WTC11 (cell line): ENCODE measurements at regions not wholly inside any gene's neighbourhood (a gene's known extent, or its start where the extent isn't known, plus 50 kb on each side); places are given as distances from the start of the nearest gene placed in this dataset.

ENCODE experiments used
- ATAC-seq: fragments of 200-7000 bp; cut with Tn5 transposase; 2 replicates; pipeline ENCODE4 v1.10.0; 2021; ENCODE audit warnings: mild to moderate bottlenecking, moderate library complexity
- CTCF ChIA-PET: fragments of 300-600 bp; sonication (Branson Sonifier 250); formaldehyde crosslinking; loops from one replicate; lab custom pipeline; 2021; ENCODE audit warnings: antibody characterized with exemption; lab: Charles Lee
- POLR2A ChIA-PET: fragments of 350-600 bp; sonication (Branson Sonifier 250); formaldehyde crosslinking; loops from one replicate; lab custom pipeline; 2021; ENCODE audit warnings: antibody characterized with exemption; lab: Charles Lee
- DNase-seq: peaks from one replicate; pipeline ENCODE4 v3.0.0; 2021; ENCODE audit warnings: low spot score
- H3K27ac Mint-ChIP-seq: 2 replicates; pipeline ENCODE4 v1.8.0; 2021; ENCODE audit warnings: mixed read lengths
- H3K27me3 Mint-ChIP-seq: 2 replicates; pipeline ENCODE4 v1.8.0; 2021; ENCODE audit warnings: low read depth, mild to moderate bottlenecking, moderate library complexity, mixed read lengths
- H3K36me3 Mint-ChIP-seq: 2 replicates; pipeline ENCODE4 v1.8.0; 2021; ENCODE audit warnings: mixed read lengths
- H3K4me1 Mint-ChIP-seq: 2 replicates; pipeline ENCODE4 v1.8.0; 2022; ENCODE audit warnings: mixed read lengths
- H3K4me3 Mint-ChIP-seq: 2 replicates; pipeline ENCODE4 v1.8.0; 2021; ENCODE audit warnings: mild to moderate bottlenecking, moderate library complexity, mixed read lengths
- H3K9me3 Mint-ChIP-seq: 2 replicates; pipeline ENCODE4 v1.8.0; 2021; ENCODE audit warnings: mixed read lengths
- ELF4 ChIP-seq: sonication (generic); formaldehyde crosslinking; IDR thresholded peaks from 2 replicates; pipeline ENCODE4 v1.8.1; 2022; ENCODE audit warnings: low read depth, mild to moderate bottlenecking, moderate library complexity, missing genetic modification reagents
- ESRRA ChIP-seq: sonication (generic); formaldehyde crosslinking; IDR thresholded peaks from 2 replicates; pipeline ENCODE4 v1.8.1; 2022; ENCODE audit warnings: mild to moderate bottlenecking, missing genetic modification reagents, borderline replicate concordance
- ETV6 ChIP-seq: sonication (generic); formaldehyde crosslinking; IDR thresholded peaks from 2 replicates; pipeline ENCODE4 v1.8.1; 2022; ENCODE audit warnings: mild to moderate bottlenecking, missing genetic modification reagents
- HMGA2 ChIP-seq: fragments of 250-450 bp; sonication (Bioruptor Pico); IDR thresholded peaks from 2 replicates; pipeline ENCODE4 v1.4.0; 2021; ENCODE audit warnings: mild to moderate bottlenecking, moderate library complexity
- HMGXB4 ChIP-seq: sonication (generic); formaldehyde crosslinking; IDR thresholded peaks from 2 replicates; pipeline ENCODE4 v1.8.1; 2023; ENCODE audit warnings: mild to moderate bottlenecking, moderate library complexity, missing genetic modification reagents
- JAZF1 ChIP-seq: fragments of 250-450 bp; sonication (Bioruptor Pico); IDR thresholded peaks from 2 replicates; pipeline ENCODE4 v1.9.0; 2021; ENCODE audit warnings: moderate library complexity, mild to moderate bottlenecking, inconsistent platforms
- JUN ChIP-seq: sonication (generic); formaldehyde crosslinking; IDR thresholded peaks from 2 replicates; pipeline ENCODE4 v1.8.0; 2023; ENCODE audit warnings: mild to moderate bottlenecking, missing genetic modification reagents
- MYBL2 ChIP-seq: sonication (generic); formaldehyde crosslinking; IDR thresholded peaks from 2 replicates; pipeline ENCODE4 v1.8.1; 2023; ENCODE audit warnings: mild to moderate bottlenecking, moderate library complexity, missing genetic modification reagents
- NFE2L1 ChIP-seq: sonication (generic); formaldehyde crosslinking; IDR thresholded peaks from 2 replicates; pipeline ENCODE4 v1.8.1; 2023; ENCODE audit warnings: missing genetic modification reagents
- NFYB ChIP-seq: sonication (generic); formaldehyde crosslinking; conservative IDR thresholded peaks from 2 replicates; pipeline ENCODE4 v1.8.0; 2022; ENCODE audit warnings: low read depth, missing genetic modification reagents
- NR3C1 ChIP-seq: sonication (generic); formaldehyde crosslinking; conservative IDR thresholded peaks from 2 replicates; pipeline ENCODE4 v1.8.1; 2023; ENCODE audit warnings: low read depth, mild to moderate bottlenecking, missing genetic modification reagents
- PREB ChIP-seq: sonication (generic); formaldehyde crosslinking; IDR thresholded peaks from 2 replicates; pipeline ENCODE4 v1.8.1; 2022; ENCODE audit warnings: mild to moderate bottlenecking, missing genetic modification reagents, moderate library complexity, borderline replicate concordance
- PRRX2 ChIP-seq: fragments of 250-450 bp; sonication (Bioruptor Pico); IDR thresholded peaks from 2 replicates; pipeline ENCODE4 v1.8.0; 2021; ENCODE audit warnings: mild to moderate bottlenecking
- ZBTB21 ChIP-seq: sonication (generic); formaldehyde crosslinking; IDR thresholded peaks from 2 replicates; pipeline ENCODE4 v1.8.1; 2023; ENCODE audit warnings: mild to moderate bottlenecking, missing genetic modification reagents, borderline replicate concordance
- ZNF263 ChIP-seq: sonication (generic); formaldehyde crosslinking; IDR thresholded peaks from 2 replicates; pipeline ENCODE4 v1.8.1; 2022; ENCODE audit warnings: low read depth, mild to moderate bottlenecking, moderate library complexity, missing genetic modification reagents
- ZNF317 ChIP-seq: sonication (generic); formaldehyde crosslinking; IDR thresholded peaks from 2 replicates; pipeline ENCODE4 v1.8.1; 2023; ENCODE audit warnings: low read depth, mild to moderate bottlenecking, moderate library complexity, missing genetic modification reagents, borderline replicate concordance
- ZNF423 ChIP-seq: fragments of 250-450 bp; sonication (Bioruptor Pico); IDR thresholded peaks from 2 replicates; pipeline ENCODE4 v2.1.2; 2022; ENCODE audit warnings: mild to moderate bottlenecking, moderate library complexity
- ZNF512 ChIP-seq: sonication (generic); formaldehyde crosslinking; IDR thresholded peaks from 2 replicates; pipeline ENCODE4 v1.8.1; 2022; ENCODE audit warnings: missing genetic modification reagents, borderline replicate concordance
- TF ChIP-seq, protein P1 (sequence below): sonication (generic); formaldehyde crosslinking; IDR thresholded peaks from 2 replicates; pipeline ENCODE4 v1.8.1; 2023; ENCODE audit warnings: mild to moderate bottlenecking, missing genetic modification reagents, borderline replicate concordance
- TF ChIP-seq, protein P2 (sequence below): fragments of 250-450 bp; sonication (Bioruptor Pico); IDR thresholded peaks from 2 replicates; pipeline ENCODE4 v1.9.0; 2021; ENCODE audit warnings: mild to moderate bottlenecking
- TF ChIP-seq, protein P3 (sequence below): sonication (generic); formaldehyde crosslinking; IDR thresholded peaks from 2 replicates; pipeline ENCODE4 v1.8.0; 2023; ENCODE audit warnings: missing genetic modification reagents
- TF ChIP-seq, protein P4 (sequence below): sonication (generic); formaldehyde crosslinking; conservative IDR thresholded peaks from 2 replicates; pipeline ENCODE4 v1.8.1; 2022; ENCODE audit warnings: mild to moderate bottlenecking, missing genetic modification reagents
- TF ChIP-seq, protein P5 (sequence below): sonication (generic); formaldehyde crosslinking; IDR thresholded peaks from 2 replicates; pipeline ENCODE4 v1.8.1; 2023; ENCODE audit warnings: mild to moderate bottlenecking, missing genetic modification reagents

DNA sequence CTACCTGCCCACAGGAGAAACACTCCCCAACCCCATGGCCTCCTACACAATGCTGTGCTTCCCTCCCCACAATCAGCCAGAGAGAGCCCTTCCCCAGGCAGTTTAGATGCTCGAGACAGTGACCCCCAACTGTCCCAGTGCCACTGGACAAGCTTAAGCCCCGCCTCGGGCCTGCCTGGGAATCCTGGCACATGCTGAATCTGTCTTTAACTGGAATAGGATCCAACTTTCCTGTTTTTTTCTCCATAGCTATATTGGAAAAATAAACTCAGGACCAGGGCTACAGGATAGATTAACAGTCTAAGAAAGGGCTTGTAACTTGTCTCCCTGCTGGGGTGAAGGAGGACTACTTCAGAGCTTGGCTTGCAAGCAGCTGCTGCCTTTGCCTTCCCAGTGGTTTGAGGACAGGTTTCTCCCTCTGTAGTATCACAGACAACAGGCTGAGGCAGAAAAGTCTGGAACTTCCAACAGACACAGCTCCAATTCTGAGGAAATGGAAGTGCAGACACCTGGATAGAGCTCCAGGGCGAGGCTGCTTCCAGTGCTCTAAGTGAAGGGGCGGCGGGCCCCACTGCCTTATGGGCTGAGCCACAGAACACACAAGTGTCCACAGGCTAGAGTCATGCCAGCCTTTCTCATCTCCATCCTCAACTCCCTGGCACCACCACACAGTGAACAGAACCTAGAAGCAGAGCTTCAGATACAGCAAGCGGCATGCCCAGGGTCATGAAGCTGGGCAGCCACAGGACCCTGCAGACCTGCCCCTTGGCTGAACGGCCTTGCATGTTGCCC is 228.3 kb downstream of the TUBA3C start (continued):
- TF ChIP-seq, protein P1, sequence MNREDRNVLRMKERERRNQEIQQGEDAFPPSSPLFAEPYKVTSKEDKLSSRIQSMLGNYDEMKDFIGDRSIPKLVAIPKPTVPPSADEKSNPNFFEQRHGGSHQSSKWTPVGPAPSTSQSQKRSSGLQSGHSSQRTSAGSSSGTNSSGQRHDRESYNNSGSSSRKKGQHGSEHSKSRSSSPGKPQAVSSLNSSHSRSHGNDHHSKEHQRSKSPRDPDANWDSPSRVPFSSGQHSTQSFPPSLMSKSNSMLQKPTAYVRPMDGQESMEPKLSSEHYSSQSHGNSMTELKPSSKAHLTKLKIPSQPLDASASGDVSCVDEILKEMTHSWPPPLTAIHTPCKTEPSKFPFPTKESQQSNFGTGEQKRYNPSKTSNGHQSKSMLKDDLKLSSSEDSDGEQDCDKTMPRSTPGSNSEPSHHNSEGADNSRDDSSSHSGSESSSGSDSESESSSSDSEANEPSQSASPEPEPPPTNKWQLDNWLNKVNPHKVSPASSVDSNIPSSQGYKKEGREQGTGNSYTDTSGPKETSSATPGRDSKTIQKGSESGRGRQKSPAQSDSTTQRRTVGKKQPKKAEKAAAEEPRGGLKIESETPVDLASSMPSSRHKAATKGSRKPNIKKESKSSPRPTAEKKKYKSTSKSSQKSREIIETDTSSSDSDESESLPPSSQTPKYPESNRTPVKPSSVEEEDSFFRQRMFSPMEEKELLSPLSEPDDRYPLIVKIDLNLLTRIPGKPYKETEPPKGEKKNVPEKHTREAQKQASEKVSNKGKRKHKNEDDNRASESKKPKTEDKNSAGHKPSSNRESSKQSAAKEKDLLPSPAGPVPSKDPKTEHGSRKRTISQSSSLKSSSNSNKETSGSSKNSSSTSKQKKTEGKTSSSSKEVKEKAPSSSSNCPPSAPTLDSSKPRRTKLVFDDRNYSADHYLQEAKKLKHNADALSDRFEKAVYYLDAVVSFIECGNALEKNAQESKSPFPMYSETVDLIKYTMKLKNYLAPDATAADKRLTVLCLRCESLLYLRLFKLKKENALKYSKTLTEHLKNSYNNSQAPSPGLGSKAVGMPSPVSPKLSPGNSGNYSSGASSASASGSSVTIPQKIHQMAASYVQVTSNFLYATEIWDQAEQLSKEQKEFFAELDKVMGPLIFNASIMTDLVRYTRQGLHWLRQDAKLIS = no peak
- no peak for TF ChIP-seq NFYB (CRISPR knock-in tag)
- TF ChIP-seq PRRX2 (CRISPR knock-in tag) = no peak

GRCh38 chr13:18952225-18953016 is 229.2 kb downstream of the TUBA3C start:
- CTCF ChIA-PET = no interaction called here
- H3K27me3 Mint-ChIP-seq = peaks cover 33% of the 10 kb centered on the region
- H3K4me3 Mint-ChIP-seq = no peak overlapping the region
- DNase-seq (no peak), ATAC-seq (no peak)
- POLR2A ChIA-PET = no interaction called here
- no peak overlapping the region for H3K27ac Mint-ChIP-seq
- TF ChIP-seq JUN (CRISPR knock-in tag) = no peak
- TF ChIP-seq ETV6 (CRISPR knock-in tag) = no peak
- TF ChIP-seq ZNF512 = no peak
- TF ChIP-seq ESRRA = no peak
- no peak for TF ChIP-seq ZNF317
- TF ChIP-seq ZBTB21 (CRISPR knock-in tag) = no peak
- no peak for TF ChIP-seq PREB (CRISPR knock-in tag)
- no peak for TF ChIP-seq HMGXB4 (CRISPR knock-in tag)
- no peak for TF ChIP-seq ZNF263 (CRISPR knock-in tag)
- no peak for TF ChIP-seq JAZF1 (CRISPR knock-in tag)
- TF ChIP-seq ZNF423 = no peak
- TF ChIP-seq, protein P2, sequence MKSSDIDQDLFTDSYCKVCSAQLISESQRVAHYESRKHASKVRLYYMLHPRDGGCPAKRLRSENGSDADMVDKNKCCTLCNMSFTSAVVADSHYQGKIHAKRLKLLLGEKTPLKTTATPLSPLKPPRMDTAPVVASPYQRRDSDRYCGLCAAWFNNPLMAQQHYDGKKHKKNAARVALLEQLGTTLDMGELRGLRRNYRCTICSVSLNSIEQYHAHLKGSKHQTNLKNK = no peak
- TF ChIP-seq, protein P3, sequence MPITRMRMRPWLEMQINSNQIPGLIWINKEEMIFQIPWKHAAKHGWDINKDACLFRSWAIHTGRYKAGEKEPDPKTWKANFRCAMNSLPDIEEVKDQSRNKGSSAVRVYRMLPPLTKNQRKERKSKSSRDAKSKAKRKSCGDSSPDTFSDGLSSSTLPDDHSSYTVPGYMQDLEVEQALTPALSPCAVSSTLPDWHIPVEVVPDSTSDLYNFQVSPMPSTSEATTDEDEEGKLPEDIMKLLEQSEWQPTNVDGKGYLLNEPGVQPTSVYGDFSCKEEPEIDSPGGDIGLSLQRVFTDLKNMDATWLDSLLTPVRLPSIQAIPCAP (CRISPR knock-in tag) = no peak
- TF ChIP-seq ELF4 (CRISPR knock-in tag) = no peak
- no peak for TF ChIP-seq MYBL2 (CRISPR knock-in tag)
- TF ChIP-seq, protein P4, sequence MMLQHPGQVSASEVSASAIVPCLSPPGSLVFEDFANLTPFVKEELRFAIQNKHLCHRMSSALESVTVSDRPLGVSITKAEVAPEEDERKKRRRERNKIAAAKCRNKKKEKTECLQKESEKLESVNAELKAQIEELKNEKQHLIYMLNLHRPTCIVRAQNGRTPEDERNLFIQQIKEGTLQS (CRISPR knock-in tag) = no peak
- TF ChIP-seq NR3C1 (CRISPR knock-in tag) = no peak
- TF ChIP-seq HMGA2 (CRISPR knock-in tag) = no peak
- TF ChIP-seq, protein P5, sequence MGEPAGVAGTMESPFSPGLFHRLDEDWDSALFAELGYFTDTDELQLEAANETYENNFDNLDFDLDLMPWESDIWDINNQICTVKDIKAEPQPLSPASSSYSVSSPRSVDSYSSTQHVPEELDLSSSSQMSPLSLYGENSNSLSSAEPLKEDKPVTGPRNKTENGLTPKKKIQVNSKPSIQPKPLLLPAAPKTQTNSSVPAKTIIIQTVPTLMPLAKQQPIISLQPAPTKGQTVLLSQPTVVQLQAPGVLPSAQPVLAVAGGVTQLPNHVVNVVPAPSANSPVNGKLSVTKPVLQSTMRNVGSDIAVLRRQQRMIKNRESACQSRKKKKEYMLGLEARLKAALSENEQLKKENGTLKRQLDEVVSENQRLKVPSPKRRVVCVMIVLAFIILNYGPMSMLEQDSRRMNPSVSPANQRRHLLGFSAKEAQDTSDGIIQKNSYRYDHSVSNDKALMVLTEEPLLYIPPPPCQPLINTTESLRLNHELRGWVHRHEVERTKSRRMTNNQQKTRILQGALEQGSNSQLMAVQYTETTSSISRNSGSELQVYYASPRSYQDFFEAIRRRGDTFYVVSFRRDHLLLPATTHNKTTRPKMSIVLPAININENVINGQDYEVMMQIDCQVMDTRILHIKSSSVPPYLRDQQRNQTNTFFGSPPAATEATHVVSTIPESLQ (CRISPR knock-in tag) = no peak
- no peak for TF ChIP-seq NFE2L1 (CRISPR knock-in tag)
- H3K4me1 Mint-ChIP-seq = no peaks in the 10 kb centered on the region
- peaks cover 83% of the 10 kb centered on the region for H3K36me3 Mint-ChIP-seq
- H3K9me3 Mint-ChIP-seq = peaks cover 71% of the 10 kb centered on the region
